ENCODE measurements at regions not wholly inside any gene's neighbourhood (a gene's known extent, or its start where the extent isn't known, plus 50 kb on each side); places are given as distances from the start of the nearest gene placed in this dataset.

DNA sequence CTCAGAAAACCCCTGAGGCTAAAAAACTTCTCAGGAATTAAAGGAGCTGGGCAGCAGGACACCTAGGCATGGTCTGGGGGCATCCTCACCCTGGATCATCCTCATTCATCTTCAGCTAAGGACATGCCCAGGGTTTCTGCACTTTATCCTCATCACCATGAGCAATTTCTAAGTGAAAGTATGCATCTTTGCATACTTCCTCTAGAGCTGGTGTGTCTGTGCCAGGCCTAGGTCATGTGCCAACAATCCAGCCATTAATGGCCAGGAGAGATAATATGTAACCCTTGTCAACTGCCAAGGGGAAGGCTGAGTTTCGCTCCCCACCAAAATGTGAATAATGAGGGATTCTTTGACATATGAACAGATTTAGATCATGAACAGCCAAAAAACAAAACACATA, 160.5 kb downstream of the KITLG start:
- TF ChIP-seq POLR2A (IDR thresholded peaks at IDR 0.05; ENCODE audit: low read depth, low read length), result no peak
- TF ChIP-seq, protein P1, sequence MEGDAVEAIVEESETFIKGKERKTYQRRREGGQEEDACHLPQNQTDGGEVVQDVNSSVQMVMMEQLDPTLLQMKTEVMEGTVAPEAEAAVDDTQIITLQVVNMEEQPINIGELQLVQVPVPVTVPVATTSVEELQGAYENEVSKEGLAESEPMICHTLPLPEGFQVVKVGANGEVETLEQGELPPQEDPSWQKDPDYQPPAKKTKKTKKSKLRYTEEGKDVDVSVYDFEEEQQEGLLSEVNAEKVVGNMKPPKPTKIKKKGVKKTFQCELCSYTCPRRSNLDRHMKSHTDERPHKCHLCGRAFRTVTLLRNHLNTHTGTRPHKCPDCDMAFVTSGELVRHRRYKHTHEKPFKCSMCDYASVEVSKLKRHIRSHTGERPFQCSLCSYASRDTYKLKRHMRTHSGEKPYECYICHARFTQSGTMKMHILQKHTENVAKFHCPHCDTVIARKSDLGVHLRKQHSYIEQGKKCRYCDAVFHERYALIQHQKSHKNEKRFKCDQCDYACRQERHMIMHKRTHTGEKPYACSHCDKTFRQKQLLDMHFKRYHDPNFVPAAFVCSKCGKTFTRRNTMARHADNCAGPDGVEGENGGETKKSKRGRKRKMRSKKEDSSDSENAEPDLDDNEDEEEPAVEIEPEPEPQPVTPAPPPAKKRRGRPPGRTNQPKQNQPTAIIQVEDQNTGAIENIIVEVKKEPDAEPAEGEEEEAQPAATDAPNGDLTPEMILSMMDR (IDR thresholded peaks at IDR 0.05 in 2 of 3, conservative IDR thresholded peaks at IDR 0.05 in 1 of 3; ENCODE audit: control insufficient read depth in 2 of 3, extremely low read depth in 1 of 3, insufficient read depth in 1 of 3, low read depth in 3 of 3, low read length in 3 of 3), result no peak
- TF ChIP-seq NRF1 (conservative IDR thresholded peaks at IDR 0.05; ENCODE audit: low read depth, low read length), result no peak
- TF ChIP-seq CHD2 (IDR thresholded peaks at IDR 0.05; ENCODE audit: borderline replicate concordance, low read depth, low read length), result no peak
- TF ChIP-seq YY1 (IDR thresholded peaks at IDR 0.05; ENCODE audit: low read depth, low read length), result no peak
- no peak for TF ChIP-seq TARDBP (IDR thresholded peaks at IDR 0.05; ENCODE audit: borderline replicate concordance)
- no peak for TF ChIP-seq EP300 (IDR thresholded peaks at IDR 0.05; ENCODE audit: borderline replicate concordance in 1 of 2, control insufficient read depth in 1 of 2, low read depth in 2 of 2, low read length in 2 of 2)
- no peak for TF ChIP-seq PAX8 (IDR thresholded peaks at IDR 0.05)
- TF ChIP-seq ZNF274 (IDR thresholded peaks at IDR 0.05; ENCODE audit: insufficient read depth, insufficient read length), result no peak
- no peak for TF ChIP-seq CBX5 (IDR thresholded peaks at IDR 0.05; ENCODE audit: low read depth)
- no peak for TF ChIP-seq FOXM1 (IDR thresholded peaks at IDR 0.05; ENCODE audit: low read depth, low read length)
- TF ChIP-seq STAT3 (IDR thresholded peaks at IDR 0.05; ENCODE audit: low read depth, low read length), result no peak
- TF ChIP-seq POLR2AphosphoS5 (IDR thresholded peaks at IDR 0.05; ENCODE audit: low read length), result no peak
